Spinal cord (tissue), 9 donors: ENCODE measurements at regions not wholly inside any gene's neighbourhood (a gene's known extent, or its start where the extent isn't known, plus 50 kb on each side); places are given as distances from the start of the nearest gene placed in this dataset.
"Not testable (repeated sequence)": the region's sequence is repeated elsewhere in the genome, so short reads cannot be mapped to it uniquely, and the experiment has no call there.

ENCODE experiments used
- DNase-seq, 6 donors: peaks; one replicate each; pipeline versions ENCODE4 v3.0.0 to v3.0.0-alpha.2; 2013 to 2015; ENCODE audit warnings: low spot score in 6 of 6, low read depth in 4 of 6
- H3K27ac ChIP-seq: one replicate; pipeline ENCODE4 v1.5.1; 2013; ENCODE audit warnings: low read depth, low read length, control low read depth
- H3K27me3 ChIP-seq: one replicate; pipeline ENCODE4 v1.6.1; 2013; ENCODE audit warnings: low read length; ENCODE audit not compliant: control insufficient read depth, insufficient read depth
- H3K36me3 ChIP-seq: one replicate; pipeline ENCODE4 v1.6.1; 2013; ENCODE audit warnings: low read length; ENCODE audit not compliant: control insufficient read depth, insufficient read depth
- H3K4me1 ChIP-seq: one replicate; pipeline ENCODE4 v1.6.1; 2013; ENCODE audit warnings: low read length; ENCODE audit not compliant: control insufficient read depth, insufficient read depth
- H3K4me3 ChIP-seq: one replicate; pipeline ENCODE4 v1.5.1; 2013; ENCODE audit warnings: low read depth, low read length, control low read depth
- H3K9me3 ChIP-seq: one replicate; pipeline ENCODE4 v1.6.1; 2013; ENCODE audit warnings: low read length; ENCODE audit not compliant: control insufficient read depth, insufficient read depth
- WGBS: methylation state at CpG from one replicate; pipeline ENCODE4 v1.1.5; 2013; ENCODE audit warnings: missing lambda C conversion rate; ENCODE audit not compliant: insufficient coverage; 5-methylcytosine and 5-hydroxymethylcytosine counted together
- donor health status: healthy.

GRCh38 chr1:95534985-95535384 lies 301.0 kb downstream of the RWDD3 start:
- Histone ChIP-seq H3K36me3 (no peaks in the 10 kb centered on the region), H3K27me3 (no peaks in the 10 kb centered on the region), H3K4me1 (peaks cover 8% of the 10 kb centered on the region), H3K4me3 (no peak overlapping the region), H3K9me3 (no peaks in the 10 kb centered on the region), H3K27ac (no peak overlapping the region)
- DNase-seq, result no peak
- WGBS, result 75% methylated on average over 5 of the region's 5 CpGs

- WGBS, result 73% methylated on average over 2 of the region's 4 CpGs
- no peak for DNase-seq
- no peaks in the 10 kb centered on the region for H3K36me3 ChIP-seq
- no peaks in the 10 kb centered on the region for H3K9me3 ChIP-seq
- no peak overlapping the region for H3K27ac ChIP-seq
- H3K4me3 ChIP-seq, result no peak overlapping the region
- H3K27me3 ChIP-seq, result no peaks in the 10 kb centered on the region
- peaks cover 8% of the 10 kb centered on the region for H3K4me1 ChIP-seq
Measured at GRCh38 chr1:95535614-95536013, 301.6 kb downstream of the RWDD3 start.

GRCh38 chr1:95536501-95536900 lies 302.5 kb downstream of the RWDD3 start:
- Histone ChIP-seq H3K4me1 (peaks cover 8% of the 10 kb centered on the region), H3K4me3 (no peak overlapping the region), H3K9me3 (no peaks in the 10 kb centered on the region), H3K27me3 (no peaks in the 10 kb centered on the region), H3K36me3 (no peaks in the 10 kb centered on the region), H3K27ac (no peak overlapping the region)
- DNase-seq, result peak in 1 of 6 donors; percentile 74
- WGBS, result 80% methylated on average over 2 of the region's 5 CpGs

GRCh38 chr1:95537176-95537575 lies 303.2 kb downstream of the RWDD3 start:
- Histone ChIP-seq H3K27ac (no peak overlapping the region), H3K27me3 (no peaks in the 10 kb centered on the region), H3K4me1 (peaks cover 8% of the 10 kb centered on the region), H3K36me3 (no peaks in the 10 kb centered on the region), H3K4me3 (no peak overlapping the region), H3K9me3 (no peaks in the 10 kb centered on the region)
- WGBS, result 83% methylated on average over 1 of the region's 3 CpGs
- peak in 1 of 6 donors; percentile 61 for DNase-seq

GRCh38 chr1:95538242-95538641 lies 304.2 kb downstream of the RWDD3 start:
- 96% methylated on average over 3 of the region's 7 CpGs for WGBS
- H3K27ac ChIP-seq, H3K27me3 ChIP-seq, H3K4me1 ChIP-seq, H3K4me3 ChIP-seq, H3K36me3 ChIP-seq, DNase-seq, H3K9me3 ChIP-seq: not testable (repeated sequence)

GRCh38 chr1:95542936-95543335 lies 308.9 kb downstream of the RWDD3 start:
- Histone ChIP-seq H3K27ac (no peak overlapping the region), H3K36me3 (no peaks in the 10 kb centered on the region), H3K4me1 (no peaks in the 10 kb centered on the region), H3K9me3 (no peaks in the 10 kb centered on the region), H3K4me3 (no peak overlapping the region), H3K27me3 (no peaks in the 10 kb centered on the region)
- no CpG with 5 or more reads among the region's 2 CpGs for WGBS
- DNase-seq, result peak in 1 of 6 donors; percentile 9

GRCh38 chr1:95547005-95547404 lies 313.0 kb downstream of the RWDD3 start:
- Histone ChIP-seq H3K36me3 (no peaks in the 10 kb centered on the region), H3K4me1 (no peaks in the 10 kb centered on the region), H3K27ac (no peak overlapping the region), H3K27me3 (no peaks in the 10 kb centered on the region), H3K4me3 (no peak overlapping the region), H3K9me3 (no peaks in the 10 kb centered on the region)
- WGBS, result no CpG with 5 or more reads among the region's 2 CpGs
- DNase-seq, result no peak

- Histone ChIP-seq H3K36me3 (no peaks in the 10 kb centered on the region), H3K4me3 (no peak overlapping the region), H3K27ac (no peak overlapping the region), H3K27me3 (no peaks in the 10 kb centered on the region), H3K9me3 (no peaks in the 10 kb centered on the region), H3K4me1 (no peaks in the 10 kb centered on the region)
- no peak for DNase-seq
- 57% methylated on average over 1 of the region's 1 CpG for WGBS
Measured at GRCh38 chr1:95548211-95548610, 314.2 kb downstream of the RWDD3 start.

GRCh38 chr1:95551201-95551600 lies 317.2 kb downstream of the RWDD3 start:
- Histone ChIP-seq H3K27me3 (no peaks in the 10 kb centered on the region), H3K27ac (no peak overlapping the region), H3K36me3 (no peaks in the 10 kb centered on the region), H3K4me1 (no peaks in the 10 kb centered on the region), H3K9me3 (no peaks in the 10 kb centered on the region), H3K4me3 (no peak overlapping the region)
- no peak for DNase-seq

GRCh38 chr1:95553595-95553994 lies 319.6 kb downstream of the RWDD3 start:
- WGBS, result 90% methylated on average over 2 of the region's 5 CpGs
- H3K36me3 ChIP-seq, result no peaks in the 10 kb centered on the region
- no peak for DNase-seq
- no peaks in the 10 kb centered on the region for H3K9me3 ChIP-seq
- H3K4me3 ChIP-seq, result no peak overlapping the region
- no peaks in the 10 kb centered on the region for H3K27me3 ChIP-seq
- no peak overlapping the region for H3K27ac ChIP-seq
- no peaks in the 10 kb centered on the region for H3K4me1 ChIP-seq
